Nephron (organoid): ENCODE measurements at regions not wholly inside any gene's neighbourhood (a gene's known extent, or its start where the extent isn't known, plus 50 kb on each side); places are given as distances from the start of the nearest gene placed in this dataset.

Source experiments
- H3K27ac Mint-ChIP-seq, 3 experiments: 2 replicates each; pipeline ENCODE4 v1.8.0; 2020; ENCODE audit warnings: mixed read lengths in 3 of 3, mild to moderate bottlenecking in 2 of 3, moderate library complexity in 1 of 3
- H3K27me3 Mint-ChIP-seq: 2 replicates; pipeline ENCODE4 v1.8.0; 2021; ENCODE audit warnings: low read depth, mild to moderate bottlenecking, moderate library complexity, mixed read lengths
- H3K36me3 Mint-ChIP-seq: 2 replicates; pipeline ENCODE4 v1.8.0; 2020; ENCODE audit warnings: low read depth, mixed read lengths
- H3K4me1 Mint-ChIP-seq: 2 replicates; pipeline ENCODE4 v1.8.0; 2020; ENCODE audit warnings: mixed read lengths
- H3K4me3 Mint-ChIP-seq, 3 experiments: 2 replicates each; pipeline ENCODE4 v1.8.0; 2020; ENCODE audit warnings: mild to moderate bottlenecking in 3 of 3, mixed read lengths in 3 of 3, moderate library complexity in 2 of 3
- H3K9me3 Mint-ChIP-seq: 2 replicates; pipeline ENCODE4 v1.8.0; 2020; ENCODE audit warnings: mixed read lengths
- CTCF ChIP-seq, 3 experiments: fragments of 200-600 bp; sonication (generic); IDR thresholded peaks; one replicate each; pipeline ENCODE4 v1.5.0; 2021; ENCODE audit warnings: antibody characterized with exemption in 3 of 3; ENCODE audit not compliant: unreplicated experiment in 3 of 3

GRCh38 chr1:229164348-229164747 is 106.6 kb upstream of the RAB4A start:
- Mint-ChIP-seq H3K36me3 (no peaks in the 10 kb centered on the region), H3K4me1 (peaks cover 25% of the 10 kb centered on the region), H3K27ac (peak overlapping the region in 1 of 3 experiments; percentile 3), H3K27me3 (peaks cover 18% of the 10 kb centered on the region), H3K4me3 (no peak overlapping the region), H3K9me3 (no peaks in the 10 kb centered on the region)
- no peak for TF ChIP-seq CTCF (IDR thresholded peaks at IDR 0.05; ENCODE audit: unreplicated experiment in 3 of 3)

GRCh38 chr1:229164836-229165735 is 105.8 kb upstream of the RAB4A start:
- peaks cover 18% of the 10 kb centered on the region for H3K27me3 Mint-ChIP-seq
- no peak for TF ChIP-seq CTCF (IDR thresholded peaks at IDR 0.05; ENCODE audit: unreplicated experiment in 3 of 3)
- peak overlapping the region in 1 of 3 experiments; percentile 3 for H3K27ac Mint-ChIP-seq

GRCh38 chr1:229167318-229167717 is 103.6 kb upstream of the RAB4A start:
- no peaks in the 10 kb centered on the region for H3K36me3 Mint-ChIP-seq
- H3K27me3 Mint-ChIP-seq = peaks cover 18% of the 10 kb centered on the region
- no peaks in the 10 kb centered on the region for H3K9me3 Mint-ChIP-seq
- no peak overlapping the region for H3K4me3 Mint-ChIP-seq
- H3K27ac Mint-ChIP-seq = no peak overlapping the region
- no peak for TF ChIP-seq CTCF (IDR thresholded peaks at IDR 0.05; ENCODE audit: unreplicated experiment in 3 of 3)
- peaks cover 34% of the 10 kb centered on the region for H3K4me1 Mint-ChIP-seq

More at GRCh38 chr1:229164836-229165735, 105.8 kb upstream of the RAB4A start:
- Mint-ChIP-seq H3K4me3 (no peak overlapping the region), H3K36me3 (no peaks in the 10 kb centered on the region), H3K4me1 (peaks cover 26% of the 10 kb centered on the region), H3K9me3 (no peaks in the 10 kb centered on the region)

- Mint-ChIP-seq H3K36me3 (no peaks in the 10 kb centered on the region), H3K9me3 (no peaks in the 10 kb centered on the region), H3K27me3 (peaks cover 18% of the 10 kb centered on the region), H3K27ac (peak overlapping the region in 1 of 3 experiments; percentile 21), H3K4me1 (peaks cover 37% of the 10 kb centered on the region), H3K4me3 (no peak overlapping the region)
- no peak for TF ChIP-seq CTCF (IDR thresholded peaks at IDR 0.05; ENCODE audit: unreplicated experiment in 3 of 3)
Measured at GRCh38 chr1:229169399-229169798, 101.5 kb upstream of the RAB4A start.

- TF ChIP-seq CTCF (IDR thresholded peaks at IDR 0.05; ENCODE audit: unreplicated experiment in 3 of 3) = no peak
- Mint-ChIP-seq H3K36me3 (no peaks in the 10 kb centered on the region), H3K9me3 (no peaks in the 10 kb centered on the region), H3K4me3 (no peak overlapping the region), H3K27me3 (peaks cover 18% of the 10 kb centered on the region), H3K27ac (peak overlapping the region; percentile 30 to 67 (median 36)), H3K4me1 (peaks cover 37% of the 10 kb centered on the region)
Measured at GRCh38 chr1:229170274-229170673, 100.6 kb upstream of the RAB4A start.
